ENCODE measurements at regions not wholly inside any gene's neighbourhood (a gene's known extent, or its start where the extent isn't known, plus 50 kb on each side); places are given as distances from the start of the nearest gene placed in this dataset.

GRCh38 chr15:98425173-98425572, 223.2 kb upstream of the IGF1R start:
- no peak for DNase-seq

- DNase-seq, result no peak
Observed at GRCh38 chr15:98427321-98427720, 221.0 kb upstream of the IGF1R start.

GRCh38 chr15:98428253-98428989, 219.9 kb upstream of the IGF1R start:
- DNase-seq, result no peak

GRCh38 chr15:98431171-98431570, 217.2 kb upstream of the IGF1R start:
- no peak for DNase-seq

- DNase-seq, result no peak
Observed at GRCh38 chr15:98433346-98433745, 215.0 kb upstream of the IGF1R start.

- no peak for DNase-seq
Observed at GRCh38 chr15:98433856-98434255, 214.5 kb upstream of the IGF1R start.

GRCh38 chr15:98437752-98438151, 210.6 kb upstream of the IGF1R start:
- no peak for DNase-seq

GRCh38 chr15:98438326-98438725, 210.0 kb upstream of the IGF1R start:
- DNase-seq, result no peak

- no peak for DNase-seq
Observed at GRCh38 chr15:98438907-98439306, 209.4 kb upstream of the IGF1R start.

GRCh38 chr15:98439523-98439942, 208.8 kb upstream of the IGF1R start:
- no peak for DNase-seq

GRCh38 chr15:98440917-98441316, 207.4 kb upstream of the IGF1R start:
- DNase-seq, result no peak

- no peak for DNase-seq
Observed at GRCh38 chr15:98441599-98441998, 206.7 kb upstream of the IGF1R start.

GRCh38 chr15:98442379-98442833, 205.9 kb upstream of the IGF1R start:
- no peak for DNase-seq

GRCh38 chr15:98442901-98443300, 205.4 kb upstream of the IGF1R start:
- no peak for DNase-seq

- DNase-seq, result no peak
Observed at GRCh38 chr15:98443526-98443925, 204.8 kb upstream of the IGF1R start.

- no peak for DNase-seq
Observed at GRCh38 chr15:98444138-98444537, 204.2 kb upstream of the IGF1R start.

- no peak for DNase-seq
Observed at GRCh38 chr15:98445315-98445714, 203.0 kb upstream of the IGF1R start.

- DNase-seq, result no peak
Observed at GRCh38 chr15:98446083-98446482, 202.3 kb upstream of the IGF1R start.

- DNase-seq, result no peak
Observed at GRCh38 chr15:98447069-98447468, 201.3 kb upstream of the IGF1R start.

- DNase-seq, result no peak
Observed at GRCh38 chr15:98451236-98451635, 197.1 kb upstream of the IGF1R start.

- no peak for DNase-seq
Observed at GRCh38 chr15:98452238-98452637, 196.1 kb upstream of the IGF1R start.

- DNase-seq, result no peak
Observed at GRCh38 chr15:98455904-98456303, 192.4 kb upstream of the IGF1R start.

- DNase-seq, result no peak
Observed at GRCh38 chr15:98476559-98476958, 171.8 kb upstream of the IGF1R start.

GRCh38 chr15:98480844-98481243, 167.5 kb upstream of the IGF1R start:
- DNase-seq, result no peak

- DNase-seq, result no peak
Observed at GRCh38 chr15:98483575-98484130, 164.7 kb upstream of the IGF1R start.

Measured in DMS79 (cell line).